AG04449 (cell line): ENCODE measurements at regions not wholly inside any gene's neighbourhood (a gene's known extent, or its start where the extent isn't known, plus 50 kb on each side); places are given as distances from the start of the nearest gene placed in this dataset.
"Not testable (repeated sequence)": the region's sequence is repeated elsewhere in the genome, so short reads cannot be mapped to it uniquely, and the experiment has no call there.

Experiments used
- CTCF ChIA-PET: fragments of 350-600 bp; formaldehyde crosslinking; extraction: SDS; loops from one replicate; lab custom pipeline; 2021; ENCODE audit warnings: antibody characterized with exemption; lab: Yijun Ruan, JAX
- POLR2A ChIA-PET: fragments of 400-600, 350-600 bp; formaldehyde crosslinking; extraction: SDS; loops from one replicate; lab custom pipeline; 2020; ENCODE audit warnings: antibody characterized with exemption, inconsistent platforms; lab: Yijun Ruan, JAX
- DNase-seq: peaks from one replicate; pipeline ENCODE4 v3.0.0-alpha.2; 2010; ENCODE audit warnings: low read depth, low spot score
- H3K4me3 ChIP-seq: 2 replicates; pipeline ENCODE4 v1.5.1; 2011; ENCODE audit warnings: low read depth, mild to moderate bottlenecking, control low read depth, low read length
- CTCF ChIP-seq: IDR thresholded peaks from one replicate; pipeline ENCODE4 v1.5.1; 2011; ENCODE audit warnings: mild to moderate bottlenecking, moderate library complexity, low read length, control low read depth, inconsistent platforms; ENCODE audit not compliant: insufficient read depth; ENCODE audit errors: missing control alignments

- ChIA-PET CTCF (no interaction called here), POLR2A (no interaction called here)
- no peak overlapping the region for H3K4me3 ChIP-seq
- TF ChIP-seq CTCF, result no peak
- DNase-seq, result no peak
These were observed 687.1 kb upstream of the NEGR1 start for GRCh38 chr1:72969461-72969860.

- DNase-seq, result no peak
- POLR2A ChIA-PET, result no interaction called here
- no peak overlapping the region for H3K4me3 ChIP-seq
- CTCF ChIA-PET, result no interaction called here
- no peak for TF ChIP-seq CTCF
These were observed 672.6 kb upstream of the NEGR1 start for GRCh38 chr1:72954943-72955342.

GRCh38 chr1:72950900-72951299, 668.6 kb upstream of the NEGR1 start:
- DNase-seq, POLR2A ChIA-PET, H3K4me3 ChIP-seq, CTCF ChIA-PET: not testable (repeated sequence)

GRCh38 chr1:72946903-72947499, 664.7 kb upstream of the NEGR1 start:
- TF ChIP-seq CTCF, result no peak
- H3K4me3 ChIP-seq, result no peak overlapping the region
- ChIA-PET POLR2A (no interaction called here), CTCF (no interaction called here)
- DNase-seq, result no peak

GRCh38 chr1:72942008-72942407, 659.7 kb upstream of the NEGR1 start:
- TF ChIP-seq CTCF, result no peak
- H3K4me3 ChIP-seq, result no peak overlapping the region
- ChIA-PET POLR2A (no interaction called here), CTCF (no interaction called here)
- no peak for DNase-seq

GRCh38 chr1:72938408-72938807, 656.1 kb upstream of the NEGR1 start:
- ChIA-PET CTCF (no interaction called here), POLR2A (no interaction called here)
- no peak for TF ChIP-seq CTCF
- no peak overlapping the region for H3K4me3 ChIP-seq
- DNase-seq, result no peak

- ChIA-PET CTCF (no interaction called here), POLR2A (no interaction called here)
- no peak for TF ChIP-seq CTCF
- H3K4me3 ChIP-seq, result no peak overlapping the region
- DNase-seq, result no peak
These were observed 655.6 kb upstream of the NEGR1 start for GRCh38 chr1:72937905-72938304.
